Chondrocyte (in vitro differentiated cells): ENCODE measurements at regions not wholly inside any gene's neighbourhood (a gene's known extent, or its start where the extent isn't known, plus 50 kb on each side); places are given as distances from the start of the nearest gene placed in this dataset.

Source experiments
- DNase-seq: peaks from one replicate; pipeline ENCODE4 v3.0.0; 2021; ENCODE audit warnings: mixed read lengths, low spot score
- H3K27ac Mint-ChIP-seq: one replicate; pipeline ENCODE4 v1.8.0; 2021; ENCODE audit warnings: mild to moderate bottlenecking, moderate library complexity, mixed read lengths; ENCODE audit not compliant: unreplicated experiment
- H3K27me3 Mint-ChIP-seq: 2 replicates; pipeline ENCODE4 v1.8.0; 2021; ENCODE audit warnings: low read depth, mixed read lengths
- H3K36me3 Mint-ChIP-seq: 2 replicates; pipeline ENCODE4 v1.8.0; 2021; ENCODE audit warnings: low read depth, mixed read lengths
- H3K4me1 Mint-ChIP-seq: 2 replicates; pipeline ENCODE4 v1.8.0; 2021; ENCODE audit warnings: low read depth, mild to moderate bottlenecking, mixed read lengths
- H3K4me3 Mint-ChIP-seq: one replicate; pipeline ENCODE4 v1.8.0; 2021; ENCODE audit warnings: mild to moderate bottlenecking, moderate library complexity, mixed read lengths; ENCODE audit not compliant: unreplicated experiment
- H3K9me3 Mint-ChIP-seq: 2 replicates; pipeline ENCODE4 v1.8.0; 2021; ENCODE audit warnings: low read depth, mixed read lengths
- TF ChIP-seq, protein P1 (sequence below): fragments of 200-600 bp; sonication (generic); IDR thresholded peaks from 2 replicates; pipeline ENCODE4 v1.5.0; 2021; ENCODE audit warnings: antibody characterized with exemption, mild to moderate bottlenecking, moderate library complexity

- Mint-ChIP-seq H3K27ac (no peak overlapping the region), H3K4me1 (no peaks in the 10 kb centered on the region), H3K36me3 (no peaks in the 10 kb centered on the region), H3K4me3 (no peak overlapping the region), H3K9me3 (no peaks in the 10 kb centered on the region), H3K27me3 (peaks cover 54% of the 10 kb centered on the region)
- TF ChIP-seq, protein P1, sequence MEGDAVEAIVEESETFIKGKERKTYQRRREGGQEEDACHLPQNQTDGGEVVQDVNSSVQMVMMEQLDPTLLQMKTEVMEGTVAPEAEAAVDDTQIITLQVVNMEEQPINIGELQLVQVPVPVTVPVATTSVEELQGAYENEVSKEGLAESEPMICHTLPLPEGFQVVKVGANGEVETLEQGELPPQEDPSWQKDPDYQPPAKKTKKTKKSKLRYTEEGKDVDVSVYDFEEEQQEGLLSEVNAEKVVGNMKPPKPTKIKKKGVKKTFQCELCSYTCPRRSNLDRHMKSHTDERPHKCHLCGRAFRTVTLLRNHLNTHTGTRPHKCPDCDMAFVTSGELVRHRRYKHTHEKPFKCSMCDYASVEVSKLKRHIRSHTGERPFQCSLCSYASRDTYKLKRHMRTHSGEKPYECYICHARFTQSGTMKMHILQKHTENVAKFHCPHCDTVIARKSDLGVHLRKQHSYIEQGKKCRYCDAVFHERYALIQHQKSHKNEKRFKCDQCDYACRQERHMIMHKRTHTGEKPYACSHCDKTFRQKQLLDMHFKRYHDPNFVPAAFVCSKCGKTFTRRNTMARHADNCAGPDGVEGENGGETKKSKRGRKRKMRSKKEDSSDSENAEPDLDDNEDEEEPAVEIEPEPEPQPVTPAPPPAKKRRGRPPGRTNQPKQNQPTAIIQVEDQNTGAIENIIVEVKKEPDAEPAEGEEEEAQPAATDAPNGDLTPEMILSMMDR = no peak
- DNase-seq = no peak
Measured at GRCh38 chr11:129703846-129704245, 111.8 kb upstream of the TMEM45B start.

GRCh38 chr11:129704831-129705230, 110.8 kb upstream of the TMEM45B start:
- H3K9me3 Mint-ChIP-seq = no peaks in the 10 kb centered on the region
- DNase-seq = no peak
- H3K27me3 Mint-ChIP-seq = peaks cover 47% of the 10 kb centered on the region
- H3K36me3 Mint-ChIP-seq = no peaks in the 10 kb centered on the region
- H3K4me1 Mint-ChIP-seq = no peaks in the 10 kb centered on the region
- H3K4me3 Mint-ChIP-seq = no peak overlapping the region
- TF ChIP-seq, protein P1 = no peak
- H3K27ac Mint-ChIP-seq = no peak overlapping the region

DNA sequence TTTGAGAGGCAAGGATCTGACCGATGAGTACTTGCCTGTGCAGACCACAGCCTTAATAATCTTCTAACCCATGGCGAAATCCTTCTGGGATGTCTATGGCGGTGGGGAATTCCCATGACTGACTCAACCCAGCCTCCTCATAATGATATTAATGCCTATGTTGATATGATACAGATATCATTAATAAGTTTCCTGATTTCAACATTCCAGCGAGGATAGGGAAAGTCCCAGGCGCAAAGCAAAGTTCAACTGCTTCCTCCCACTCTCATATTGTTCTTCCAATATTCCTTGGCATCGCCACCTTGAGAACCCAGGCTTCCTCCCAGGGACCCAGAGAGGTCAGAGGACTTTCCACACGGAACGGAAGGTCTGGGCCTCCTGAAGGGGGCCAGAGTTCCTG, 110.3 kb upstream of the TMEM45B start:
- Mint-ChIP-seq H3K4me3 (no peak overlapping the region), H3K27me3 (peaks cover 45% of the 10 kb centered on the region), H3K36me3 (no peaks in the 10 kb centered on the region), H3K9me3 (no peaks in the 10 kb centered on the region), H3K27ac (no peak overlapping the region), H3K4me1 (no peaks in the 10 kb centered on the region)
- TF ChIP-seq, protein P1 = no peak
- DNase-seq = no peak

- DNase-seq = no peak
- Mint-ChIP-seq H3K4me1 (no peaks in the 10 kb centered on the region), H3K9me3 (no peaks in the 10 kb centered on the region), H3K36me3 (no peaks in the 10 kb centered on the region), H3K4me3 (no peak overlapping the region), H3K27ac (no peak overlapping the region), H3K27me3 (peaks cover 39% of the 10 kb centered on the region)
- TF ChIP-seq, protein P1 = no peak
Measured at GRCh38 chr11:129705933-129706332, 109.7 kb upstream of the TMEM45B start.

GRCh38 chr11:129709801-129710398, 105.7 kb upstream of the TMEM45B start:
- Mint-ChIP-seq H3K4me1 (no peaks in the 10 kb centered on the region), H3K27me3 (peaks cover 17% of the 10 kb centered on the region), H3K27ac (no peak overlapping the region), H3K9me3 (no peaks in the 10 kb centered on the region), H3K36me3 (no peaks in the 10 kb centered on the region), H3K4me3 (no peak overlapping the region)
- TF ChIP-seq, protein P1 = no peak
- no peak for DNase-seq
